Gastroesophageal sphincter (tissue), 4 donors: ENCODE measurements at regions not wholly inside any gene's neighbourhood (a gene's known extent, or its start where the extent isn't known, plus 50 kb on each side); places are given as distances from the start of the nearest gene placed in this dataset.

Source experiments
- ATAC-seq: fragments of 150-250 bp; one replicate; pipeline ENCODE4 v1.9.1; 2016; ENCODE audit warnings: mild to moderate bottlenecking, moderate library complexity
- H3K27ac ChIP-seq, 4 donors: fragments of 200-600 bp; sonication (generic) in 3 of 4; 1 replicate in 3 of 4; 2 replicates in 1 of 4; pipeline ENCODE4 v1.5.1; 2016 to 2019
- H3K27me3 ChIP-seq: fragments of 200-600 bp; sonication (generic); one replicate; pipeline ENCODE4 v1.5.1; 2019
- H3K36me3 ChIP-seq, 2 donors: fragments of 200-600 bp; sonication (generic); one replicate each; pipeline ENCODE4 v1.5.1; 2019; ENCODE audit warnings: control low read depth in 1 of 2
- H3K4me1 ChIP-seq, 3 donors: fragments of 200-600 bp; sonication (generic); 1 replicate in 2 of 3; 2 replicates in 1 of 3; pipeline ENCODE4 v1.5.1; 2016 to 2019; ENCODE audit warnings: control low read depth in 2 of 3
- H3K4me3 ChIP-seq, 2 donors: fragments of 200-600 bp; sonication (generic); one replicate each; pipeline ENCODE4 v1.5.1; 2019; ENCODE audit warnings: mild to moderate bottlenecking in 1 of 2, moderate library complexity in 1 of 2
- H3K9me3 ChIP-seq, 3 donors: fragments of 200-600 bp; sonication (generic); one replicate each; pipeline ENCODE4 v1.5.1; 2017 to 2019; ENCODE audit warnings: control low read depth in 2 of 3
- CTCF ChIP-seq, 4 experiments: fragments of 200-600 bp in 2 of 4; fragments of 450-650 bp in 2 of 4; sonication (generic) in 1 of 4; IDR thresholded peaks; one replicate each; pipeline ENCODE4 v1.5.1; 2017 to 2019; ENCODE audit warnings: antibody characterized with exemption in 4 of 4, mild to moderate bottlenecking in 2 of 4, moderate library complexity in 2 of 4
- EP300 ChIP-seq: sonication (generic); formaldehyde crosslinking; IDR thresholded peaks from one replicate; pipeline ENCODE4 v1.6.1; 2017; ENCODE audit warnings: antibody characterized with exemption, mild to moderate bottlenecking
- POLR2A ChIP-seq, 2 donors: fragments of 450-650 bp; IDR thresholded peaks; one replicate each; pipeline ENCODE4 v1.6.1; 2017; ENCODE audit warnings: antibody characterized with exemption in 2 of 2, mild to moderate bottlenecking in 2 of 2, moderate library complexity in 1 of 2
- POLR2AphosphoS5 ChIP-seq: sonication (generic); formaldehyde crosslinking; IDR thresholded peaks from one replicate; pipeline ENCODE4 v1.6.1; 2017; ENCODE audit warnings: antibody characterized with exemption
- WGBS, 2 donors: methylation state at CpG; one replicate each; pipeline ENCODE4 v1.1.5; 2018; ENCODE audit warnings: low coverage in 1 of 2; 5-methylcytosine and 5-hydroxymethylcytosine counted together

- no peaks in the 10 kb centered on the region for H3K9me3 ChIP-seq
- ATAC-seq, result no peak
- TF ChIP-seq EP300 (no peak), POLR2A (IDR thresholded peaks at IDR 0.05) (no peak), POLR2AphosphoS5 (no peak), CTCF (IDR thresholded peaks at IDR 0.05) (no peak)
- no peak overlapping the region for H3K4me3 ChIP-seq
- H3K4me1 ChIP-seq, result no peaks in the 10 kb centered on the region
- H3K36me3 ChIP-seq, result no peaks in the 10 kb centered on the region
- H3K27ac ChIP-seq, result no peak overlapping the region
- WGBS, 2 donors, result 41 to 42% methylated on average over 2 of the region's 2 CpGs
- H3K27me3 ChIP-seq, result no peaks in the 10 kb centered on the region
These were observed 525.1 kb downstream of the PDCD6IP start for GRCh38 chr3:34323517-34323916.

- TF ChIP-seq EP300, result no peak
- TF ChIP-seq POLR2A (IDR thresholded peaks at IDR 0.05), result no peak
- TF ChIP-seq CTCF (IDR thresholded peaks at IDR 0.05), result no peak
- TF ChIP-seq POLR2AphosphoS5, result no peak
- H3K27me3 ChIP-seq, result no peaks in the 10 kb centered on the region
- no peak for ATAC-seq
- 100% methylated on average over 2 of the region's 4 CpGs; no CpG with 5 or more reads in 1 of the 2 donors for WGBS, 2 donors
- peaks cover 0 to 4% (median 0%) of the 10 kb centered on the region in 3 donors for H3K9me3 ChIP-seq
- no peak overlapping the region for H3K27ac ChIP-seq
- no peaks in the 10 kb centered on the region for H3K36me3 ChIP-seq
- no peaks in the 10 kb centered on the region for H3K4me1 ChIP-seq
- no peak overlapping the region for H3K4me3 ChIP-seq
These were observed 548.2 kb downstream of the PDCD6IP start for GRCh38 chr3:34346656-34347055.

GRCh38 chr3:34351882-34352777 is 553.7 kb downstream of the PDCD6IP start:
- H3K4me1 ChIP-seq, result no peaks in the 10 kb centered on the region
- no peak overlapping the region for H3K4me3 ChIP-seq
- TF ChIP-seq EP300, result no peak
- no peak for TF ChIP-seq CTCF (IDR thresholded peaks at IDR 0.05)
- no peak for TF ChIP-seq POLR2AphosphoS5
- TF ChIP-seq POLR2A (IDR thresholded peaks at IDR 0.05), result no peak
- H3K27ac ChIP-seq, result no peak overlapping the region
- no peaks in the 10 kb centered on the region for H3K9me3 ChIP-seq
- ATAC-seq, result no peak
- WGBS, 2 donors, result 36 to 51% methylated on average over 4 to 5 of the region's 5 CpGs
- no peaks in the 10 kb centered on the region for H3K36me3 ChIP-seq
- H3K27me3 ChIP-seq, result no peaks in the 10 kb centered on the region

GRCh38 chr3:34352778-34353331 is 554.4 kb downstream of the PDCD6IP start:
- no peak overlapping the region for H3K27ac ChIP-seq
- no peaks in the 10 kb centered on the region for H3K27me3 ChIP-seq
- H3K4me1 ChIP-seq, result no peaks in the 10 kb centered on the region
- no peak for ATAC-seq
- H3K36me3 ChIP-seq, result no peaks in the 10 kb centered on the region
- no peaks in the 10 kb centered on the region for H3K9me3 ChIP-seq
- H3K4me3 ChIP-seq, result no peak overlapping the region
- TF ChIP-seq POLR2AphosphoS5, result no peak
- TF ChIP-seq EP300, result no peak
- no peak for TF ChIP-seq POLR2A (IDR thresholded peaks at IDR 0.05)
- no peak for TF ChIP-seq CTCF (IDR thresholded peaks at IDR 0.05)
- WGBS, 2 donors, result 83 to 95% methylated on average over 2 of the region's 2 CpGs

GRCh38 chr3:34357461-34357860 is 559.0 kb downstream of the PDCD6IP start:
- ATAC-seq, result no peak
- no peak for TF ChIP-seq POLR2AphosphoS5
- TF ChIP-seq EP300, result no peak
- no peak for TF ChIP-seq POLR2A (IDR thresholded peaks at IDR 0.05)
- no peak for TF ChIP-seq CTCF (IDR thresholded peaks at IDR 0.05)
- H3K27me3 ChIP-seq, result no peaks in the 10 kb centered on the region
- H3K36me3 ChIP-seq, result no peaks in the 10 kb centered on the region
- no peaks in the 10 kb centered on the region for H3K9me3 ChIP-seq
- no peak overlapping the region for H3K4me3 ChIP-seq
- no peaks in the 10 kb centered on the region for H3K4me1 ChIP-seq
- 90% methylated on average over 2 of the region's 4 CpGs; no CpG with 5 or more reads in 1 of the 2 donors for WGBS, 2 donors
- H3K27ac ChIP-seq, result no peak overlapping the region
